HUDEP-2 (cell line): ENCODE measurements at regions not wholly inside any gene's neighbourhood (a gene's known extent, or its start where the extent isn't known, plus 50 kb on each side); places are given as distances from the start of the nearest gene placed in this dataset.
"Not testable (repeated sequence)": the region's sequence is repeated elsewhere in the genome, so short reads cannot be mapped to it uniquely, and the experiment has no call there.

Source experiments
- DNase-seq, 76 experiments: peaks; one replicate each; lab custom pipeline; 2025; ENCODE audit not compliant: unreplicated experiment in 76 of 76; lab: John Stamatoyannopoulos, UW

DNA sequence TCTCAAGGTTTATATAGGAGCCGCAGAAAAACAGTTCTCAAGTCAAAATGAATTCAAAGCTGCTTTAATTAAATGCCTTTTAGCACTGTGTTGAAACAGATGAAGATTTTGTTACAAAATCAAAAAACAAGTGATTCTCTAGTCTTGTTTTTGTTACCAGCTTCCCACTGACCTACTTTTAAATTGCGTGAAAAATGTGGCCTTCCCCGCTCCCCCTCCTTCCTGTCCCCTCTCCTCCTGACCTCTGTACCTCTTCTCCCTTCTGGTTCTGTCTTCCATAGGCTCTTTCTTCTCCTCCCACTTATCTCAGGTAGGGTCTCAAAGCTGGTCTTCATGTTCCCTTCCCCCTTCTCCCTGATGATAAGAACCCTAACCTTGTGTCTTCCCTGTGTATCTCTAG lies 90.0 kb upstream of the MDM1 start:
- no peak for DNase-seq

- no peak for DNase-seq
Observed at GRCh38 chr12:68422956-68423574, 90.9 kb upstream of the MDM1 start.

DNA sequence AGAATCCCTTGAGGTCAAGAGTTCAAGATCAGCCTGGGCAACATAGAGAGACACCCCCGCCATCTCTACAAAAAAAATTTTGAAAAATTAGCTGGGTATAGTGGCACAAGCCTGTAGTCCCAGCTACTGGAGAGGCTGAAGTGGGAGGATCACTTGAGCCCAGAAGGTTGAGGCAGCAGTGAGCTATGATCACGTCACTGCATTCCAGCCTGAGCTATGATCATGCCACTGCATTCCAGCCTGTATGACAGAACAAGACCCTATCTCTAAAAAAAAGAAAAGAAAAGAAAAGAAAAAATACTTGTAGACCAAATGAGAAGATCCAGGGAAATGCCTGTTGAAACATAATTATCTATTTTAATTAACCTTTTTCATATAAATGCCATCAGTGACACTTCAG lies 93.8 kb upstream of the MDM1 start:
- no peak for DNase-seq

GRCh38 chr12:68428211-68428610 lies 96.0 kb upstream of the MDM1 start:
- no peak for DNase-seq

DNA sequence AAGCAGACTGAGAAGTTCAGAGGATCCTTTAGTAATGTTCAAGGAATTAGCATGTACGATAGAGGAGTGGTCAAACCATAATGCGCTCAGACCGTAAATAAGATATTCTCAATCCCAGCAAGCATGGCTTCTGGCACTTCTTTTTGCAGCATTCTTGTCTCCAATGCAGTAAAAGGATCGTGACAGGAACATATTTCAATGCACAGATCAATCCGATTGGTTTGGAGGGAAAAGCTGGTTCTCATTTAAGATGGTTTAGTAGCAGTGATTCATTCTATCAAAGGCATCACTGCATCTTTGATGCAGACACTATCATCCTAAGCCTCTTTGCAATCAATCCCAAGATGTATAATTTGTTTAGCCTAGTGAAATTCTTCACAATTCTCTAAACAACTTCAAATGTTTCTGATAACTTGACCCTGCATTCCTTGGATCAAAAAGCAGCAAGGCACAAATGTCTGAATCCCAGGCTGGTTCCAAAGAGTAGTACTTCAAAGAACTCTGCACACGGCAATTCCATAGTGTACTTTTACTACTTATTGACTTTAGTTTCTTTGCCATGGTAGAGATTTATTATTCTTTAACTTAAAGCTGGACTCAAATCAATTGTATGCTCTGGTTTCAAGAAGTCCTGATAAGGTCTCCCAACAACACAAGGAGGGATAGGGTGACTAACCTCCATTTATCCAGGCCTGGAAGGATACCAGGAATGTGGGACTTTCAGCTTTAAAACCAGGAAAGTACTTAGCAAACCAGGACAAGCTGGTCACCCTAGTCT lies 96.8 kb upstream of the MDM1 start:
- DNase-seq: no peak

- no peak for DNase-seq
Observed at GRCh38 chr12:68429696-68430095, 97.5 kb upstream of the MDM1 start.

DNA sequence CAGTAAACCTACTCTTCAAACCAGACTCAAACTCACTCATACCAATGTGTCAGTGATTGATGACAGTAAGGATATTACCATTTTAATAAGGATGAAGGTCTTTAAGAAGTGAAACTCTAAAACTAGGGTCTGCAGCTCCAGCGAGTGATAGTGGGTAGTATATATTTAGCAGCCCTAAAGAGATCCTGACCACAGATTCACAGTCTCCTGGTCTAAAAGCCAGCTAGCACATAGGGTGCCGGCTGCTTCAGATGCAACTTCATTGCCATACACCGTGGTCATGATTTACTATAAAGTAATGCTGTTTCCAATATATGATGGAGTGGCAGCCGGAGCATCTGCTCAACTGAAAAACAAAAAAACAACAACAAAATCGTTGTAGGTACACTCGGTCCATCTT lies 99.6 kb upstream of the MDM1 start:
- DNase-seq: no peak

DNA sequence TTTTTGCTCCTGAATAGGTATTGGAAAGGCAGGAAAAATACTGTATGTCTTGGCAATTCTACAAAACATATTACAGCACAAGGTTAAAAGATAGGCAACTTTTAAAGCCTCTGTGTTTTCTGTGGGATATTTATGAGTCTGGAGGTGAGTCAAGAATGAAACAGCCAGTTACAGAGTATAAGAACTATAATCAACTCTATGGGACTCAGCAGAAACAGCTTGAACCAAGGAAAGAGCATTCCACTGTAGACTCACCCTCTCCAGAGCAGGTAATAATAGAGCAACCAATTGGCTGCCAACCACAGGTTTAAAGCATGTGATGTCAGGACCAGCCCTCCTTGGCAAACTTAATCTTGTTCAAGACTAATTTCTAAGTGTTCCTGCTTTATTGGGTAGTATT lies 100.5 kb upstream of the MDM1 start:
- no peak for DNase-seq

DNA sequence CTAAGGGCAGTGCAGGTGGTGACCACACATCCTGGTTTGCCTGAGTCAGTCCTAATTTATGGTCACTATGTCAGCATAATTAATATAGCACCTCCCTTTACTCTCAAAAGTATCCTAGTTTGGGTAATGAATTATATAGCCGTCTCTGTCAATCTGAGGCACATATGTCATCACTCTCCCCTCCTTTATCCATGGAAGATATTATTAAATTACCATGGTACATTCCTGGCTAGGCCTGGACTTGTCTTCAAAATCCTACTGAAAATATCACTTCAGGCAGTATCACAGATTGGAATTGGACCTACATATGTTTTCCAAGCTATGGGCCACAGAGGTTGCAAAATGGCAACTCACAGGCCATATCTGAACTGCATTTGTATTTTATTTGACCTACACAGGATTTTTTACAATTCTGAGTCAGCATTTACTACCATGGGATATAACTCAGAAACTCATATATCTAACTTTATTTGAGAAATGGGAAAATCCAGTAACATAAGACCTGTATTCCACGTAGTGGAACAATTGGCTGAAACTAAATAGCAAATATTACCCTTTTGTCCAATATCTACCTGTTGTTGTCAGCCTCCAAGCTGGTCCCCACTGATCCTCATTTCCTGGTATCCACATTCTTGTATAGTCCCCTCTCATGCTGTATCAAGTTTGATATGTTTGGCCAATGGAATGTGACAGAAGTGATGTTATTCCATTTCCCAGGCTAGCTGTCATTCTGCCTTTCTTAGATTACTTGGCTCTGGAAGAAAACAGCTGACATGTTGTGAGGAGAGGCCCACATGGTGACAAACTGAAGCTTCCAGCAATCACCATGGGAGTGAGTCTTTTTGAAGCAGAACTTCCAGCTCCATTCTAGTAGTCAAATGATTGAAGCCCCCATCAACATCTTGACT lies 102.5 kb upstream of the MDM1 start:
- no peak for DNase-seq

- DNase-seq: no peak
Observed at GRCh38 chr12:68435299-68435637, 103.1 kb upstream of the MDM1 start.

DNA sequence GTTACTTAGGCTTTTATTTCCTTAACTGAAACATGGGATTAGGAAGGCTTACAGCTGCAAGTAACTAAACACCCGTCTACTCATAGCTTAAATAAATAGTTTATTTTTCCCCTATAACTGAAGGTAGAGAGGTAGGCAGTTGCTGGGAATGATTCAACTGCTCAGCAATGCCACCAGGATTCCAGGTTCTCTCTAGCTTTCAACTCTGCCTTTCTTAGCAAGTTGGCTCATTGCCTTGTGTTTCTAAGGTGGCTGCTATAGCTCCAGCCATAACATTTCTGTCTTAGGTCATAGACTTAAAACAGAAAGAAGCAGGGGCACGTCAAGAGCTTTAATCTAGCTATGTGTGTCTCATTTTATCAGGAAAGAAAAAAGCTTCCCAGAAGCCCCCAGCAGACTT lies 103.7 kb upstream of the MDM1 start:
- no peak for DNase-seq

DNA sequence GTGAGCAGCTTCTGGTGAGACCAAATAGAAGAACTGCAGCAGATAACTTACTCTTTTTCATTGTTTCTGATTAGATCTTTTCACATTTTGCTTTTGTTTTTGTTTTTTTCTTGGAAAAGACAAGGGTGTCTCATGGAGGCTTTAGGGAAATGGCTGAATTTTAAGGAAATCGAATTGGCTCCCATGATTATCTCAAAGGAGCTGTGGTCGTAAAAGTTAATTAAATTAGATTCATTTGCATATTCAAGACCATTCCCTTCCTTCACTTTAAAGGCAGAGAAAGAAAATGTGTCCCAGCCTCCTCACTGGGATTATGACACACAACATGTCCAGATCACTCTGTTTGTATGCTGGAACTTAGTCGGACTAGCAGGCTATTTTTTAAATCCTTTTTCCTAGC lies 106.4 kb upstream of the MDM1 start:
- DNase-seq: no peak

DNA sequence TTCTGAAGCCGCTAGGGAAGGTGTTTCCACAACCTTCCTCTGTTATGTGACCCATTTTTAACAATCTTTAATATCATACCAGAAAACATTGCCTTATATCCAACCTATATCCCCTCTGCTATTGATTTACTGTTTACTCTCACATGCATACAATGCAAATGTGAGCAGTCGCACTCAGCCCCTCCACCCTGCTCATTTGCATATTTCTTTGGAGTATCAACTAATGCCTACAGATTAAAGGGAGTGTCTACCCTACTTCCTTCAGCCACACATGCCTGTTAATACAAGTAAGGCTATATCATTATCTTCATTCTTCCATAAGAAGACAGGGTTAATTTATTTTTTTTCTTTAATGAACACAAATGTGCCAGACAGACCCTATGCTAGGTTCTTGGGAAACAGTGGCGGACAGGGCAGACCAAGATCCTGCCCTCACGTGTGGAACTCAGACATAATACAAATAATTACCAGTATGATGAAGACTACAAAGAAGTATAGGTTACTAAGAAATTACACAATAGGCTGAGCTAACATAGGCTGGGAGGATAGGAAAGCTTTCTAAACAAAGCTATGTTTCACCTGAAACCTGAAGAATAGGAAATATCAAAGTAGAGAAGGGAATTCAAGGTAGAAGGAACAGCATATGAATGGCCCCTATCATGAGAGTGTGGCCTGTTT lies 107.3 kb upstream of the MDM1 start:
- DNase-seq: no peak

- no peak for DNase-seq
Observed at GRCh38 chr12:68440068-68440581, 108.0 kb upstream of the MDM1 start.

DNA sequence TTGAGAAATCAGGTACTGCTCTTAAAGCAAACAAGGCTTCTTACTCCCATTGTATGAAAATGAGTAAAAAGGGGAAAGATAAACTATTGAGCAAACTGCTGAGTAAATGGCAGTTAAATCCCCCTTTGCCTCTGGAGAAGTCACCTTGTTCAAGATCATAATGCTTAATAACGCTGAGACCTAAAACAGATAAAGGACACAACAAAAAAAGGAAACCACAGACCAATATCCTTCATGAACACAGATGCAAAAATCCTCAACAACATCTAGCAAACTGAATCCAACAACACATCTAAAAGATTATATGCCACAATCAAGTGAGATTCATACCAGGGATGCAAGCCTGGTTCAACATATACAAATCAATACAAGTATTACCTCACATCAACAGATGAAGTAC lies 109.0 kb upstream of the MDM1 start:
- no peak for DNase-seq

GRCh38 chr12:68442353-68442972 lies 110.3 kb upstream of the MDM1 start:
- DNase-seq: not testable (repeated sequence)

- not testable (repeated sequence) for DNase-seq
Observed at GRCh38 chr12:68443695-68444094, 111.5 kb upstream of the MDM1 start.

- DNase-seq: no peak
Observed at GRCh38 chr12:68445824-68446223, 113.7 kb upstream of the MDM1 start.

- DNase-seq: no peak
Observed at GRCh38 chr12:68446384-68446783, 114.2 kb upstream of the MDM1 start.
